Loucy (cell line): ENCODE measurements at regions not wholly inside any gene's neighbourhood (a gene's known extent, or its start where the extent isn't known, plus 50 kb on each side); places are given as distances from the start of the nearest gene placed in this dataset.

Experiments used
- H2AFZ ChIP-seq: fragments of 200-600 bp; sonication (generic); 2 replicates; pipeline ENCODE4 v1.6.0; 2016; ENCODE audit warnings: antibody characterized with exemption, mild to moderate bottlenecking, low read length, moderate library complexity
- H3F3A ChIP-seq: fragments of 200-600 bp; 2 replicates; pipeline ENCODE4 v1.6.0; 2016; ENCODE audit warnings: antibody characterized with exemption, low read depth, mild to moderate bottlenecking
- H3K27me3 ChIP-seq: fragments of 200-600 bp; sonication (generic); 2 replicates; pipeline ENCODE4 v1.6.1; 2014; ENCODE audit warnings: low read length, mild to moderate bottlenecking; ENCODE audit not compliant: insufficient read depth, poor library complexity, severe bottlenecking
- H3K36me3 ChIP-seq: fragments of 200-600 bp; sonication (generic); 2 replicates; pipeline ENCODE4 v1.6.1; 2016; ENCODE audit warnings: low read length; ENCODE audit not compliant: insufficient read depth
- H3K4me1 ChIP-seq: fragments of 200-600 bp; sonication (generic); 2 replicates; pipeline ENCODE4 v1.5.1; 2014; ENCODE audit warnings: low read length, mild to moderate bottlenecking; ENCODE audit not compliant: insufficient read depth, poor library complexity, severe bottlenecking
- H3K4me2 ChIP-seq: fragments of 200-600 bp; sonication (generic); 2 replicates; pipeline ENCODE4 v1.6.0; 2014; ENCODE audit warnings: antibody characterized with exemption, low read length, low read depth, mild to moderate bottlenecking; ENCODE audit not compliant: poor library complexity, severe bottlenecking
- H3K4me3 ChIP-seq: fragments of 200-600 bp; sonication (generic); 2 replicates; pipeline ENCODE4 v1.5.1; 2014; ENCODE audit warnings: low read length, mild to moderate bottlenecking, mixed read lengths; ENCODE audit not compliant: poor library complexity, severe bottlenecking
- H3K79me2 ChIP-seq: fragments of 200-600 bp; sonication (generic); 2 replicates; pipeline ENCODE4 v1.6.1; 2014; ENCODE audit warnings: low read length; ENCODE audit not compliant: insufficient read depth
- H3K9ac ChIP-seq: fragments of 200-600 bp; sonication (generic); 2 replicates; pipeline ENCODE4 v1.6.0; 2014; ENCODE audit warnings: mild to moderate bottlenecking, low read depth, low read length, moderate library complexity; ENCODE audit not compliant: poor library complexity, severe bottlenecking
- H3K9me2 ChIP-seq: fragments of 200-600 bp; sonication (generic); replicated peaks from 2 replicates; pipeline ENCODE4 v1.6.1; 2016; ENCODE audit warnings: low read depth, low read length, mixed read lengths
- H3K9me3 ChIP-seq: fragments of 200-600 bp; sonication (generic); 2 replicates; pipeline ENCODE4 v1.6.1; 2014; ENCODE audit warnings: mild to moderate bottlenecking, antibody characterized with exemption, low read length, low read depth; ENCODE audit not compliant: insufficient read depth
- H4K20me1 ChIP-seq: fragments of 200-600 bp; sonication (generic); 2 replicates; pipeline ENCODE4 v1.6.0; 2014; ENCODE audit warnings: antibody characterized with exemption, low read length, mild to moderate bottlenecking; ENCODE audit not compliant: insufficient read depth, poor library complexity, severe bottlenecking
- CTCF ChIP-seq: fragments of 200-600 bp; sonication (generic); conservative IDR thresholded peaks from 2 replicates; pipeline ENCODE4 v1.5.1; 2014; ENCODE audit warnings: mild to moderate bottlenecking, antibody characterized with exemption, low read length
- EZH2phosphoT487 ChIP-seq: fragments of 200-600 bp; IDR thresholded peaks from 2 replicates; pipeline ENCODE4 v1.6.1; 2018; ENCODE audit warnings: antibody characterized with exemption, mild to moderate bottlenecking, moderate library complexity, borderline replicate concordance

DNA sequence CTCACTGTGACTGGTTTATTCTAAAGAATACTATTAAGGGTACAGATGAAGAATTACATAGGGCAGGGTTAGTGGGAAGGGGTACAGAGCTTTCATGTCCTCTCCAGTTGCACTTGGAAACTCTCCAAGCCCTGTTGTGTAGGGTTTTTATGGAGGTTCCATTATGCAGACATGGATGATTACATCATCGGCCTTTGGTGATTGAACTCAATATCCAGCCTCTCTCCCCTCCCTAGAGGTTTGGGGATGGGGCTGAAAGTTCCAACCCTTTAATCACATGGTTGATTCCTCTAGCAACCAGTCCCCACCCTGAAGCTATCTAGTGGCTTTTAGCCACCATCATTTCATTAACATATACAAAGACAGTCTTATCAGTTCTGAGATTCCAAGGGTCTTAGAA is 472.6 kb downstream of the BUD13 start:
- H3K4me1 ChIP-seq: no peaks in the 10 kb centered on the region

DNA sequence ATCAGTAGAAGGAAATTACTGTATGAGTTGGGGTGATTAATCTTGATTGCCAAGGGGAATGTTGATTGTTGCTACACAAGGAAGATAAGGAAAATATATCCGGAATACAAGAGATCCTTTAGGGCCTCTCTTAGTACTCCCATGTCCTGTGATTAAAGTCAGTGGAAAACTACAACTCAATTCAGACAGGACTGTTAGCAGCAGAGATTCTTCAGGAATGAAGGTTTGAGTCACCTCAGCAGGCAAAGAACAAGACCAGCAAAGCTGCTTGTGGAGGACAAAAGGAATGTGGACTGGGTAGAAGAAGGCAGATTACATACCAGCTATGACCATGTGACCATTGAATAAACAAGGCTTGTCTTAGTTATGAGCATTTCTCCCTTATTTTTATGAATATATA is 478.2 kb downstream of the BUD13 start:
- no peaks in the 10 kb centered on the region for H3K9me3 ChIP-seq
- H2AFZ ChIP-seq: no peak overlapping the region
- H3K79me2 ChIP-seq: no peaks in the 10 kb centered on the region
- H3K4me2 ChIP-seq: no peak overlapping the region
- no peaks in the 10 kb centered on the region for H3K36me3 ChIP-seq
- no peak for TF ChIP-seq EZH2phosphoT487
- TF ChIP-seq CTCF: no peak
- H4K20me1 ChIP-seq: no peaks in the 10 kb centered on the region
- H3F3A ChIP-seq: no peaks in the 10 kb centered on the region
- H3K9me2 ChIP-seq: no peaks in the 10 kb centered on the region
- no peak overlapping the region for H3K4me3 ChIP-seq
- H3K9ac ChIP-seq: no peak overlapping the region
- H3K27me3 ChIP-seq: no peaks in the 10 kb centered on the region
- no peaks in the 10 kb centered on the region for H3K4me1 ChIP-seq

More for the DNA sequence above, 472.6 kb downstream of the BUD13 start:
- Histone ChIP-seq H3K9me2 (0 out of 2 replicates have a peak, but pooled peaks cover 3% of the 10 kb centered on the region), H2AFZ (no peak overlapping the region), H3K79me2 (no peaks in the 10 kb centered on the region), H4K20me1 (no peaks in the 10 kb centered on the region), H3K9me3 (no peaks in the 10 kb centered on the region), H3K9ac (no peak overlapping the region), H3K4me2 (no peak overlapping the region), H3K4me3 (no peak overlapping the region), H3K27me3 (no peaks in the 10 kb centered on the region), H3F3A (no peaks in the 10 kb centered on the region), H3K36me3 (no peaks in the 10 kb centered on the region)
- TF ChIP-seq EZH2phosphoT487 (no peak), CTCF (no peak)

DNA sequence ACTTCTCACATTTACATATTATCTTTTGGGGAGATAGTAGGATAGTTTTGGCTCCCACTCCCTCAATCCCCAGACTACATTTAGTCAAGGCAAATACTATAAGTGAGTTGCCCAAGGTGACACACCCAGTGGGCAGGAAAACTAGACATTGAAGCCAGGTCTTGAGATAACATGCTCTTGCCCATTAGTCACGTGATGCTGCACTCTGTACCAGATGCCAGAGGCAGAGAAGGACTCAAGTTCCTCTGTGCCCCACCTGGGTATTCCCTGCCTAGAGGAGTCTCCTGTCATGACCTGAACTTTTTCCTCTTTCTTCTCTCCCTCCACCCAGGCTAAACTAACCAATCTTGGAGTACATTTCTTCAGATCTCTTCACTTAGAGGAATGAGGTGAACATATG is 484.9 kb downstream of the BUD13 start:
- H3K9ac ChIP-seq: no peak overlapping the region
- no peaks in the 10 kb centered on the region for H3K79me2 ChIP-seq
- H3K4me3 ChIP-seq: no peak overlapping the region
- H3K4me2 ChIP-seq: no peak overlapping the region
- no peaks in the 10 kb centered on the region for H3K9me3 ChIP-seq
- no peaks in the 10 kb centered on the region for H4K20me1 ChIP-seq
- H3K9me2 ChIP-seq: no peaks in the 10 kb centered on the region
- no peaks in the 10 kb centered on the region for H3K36me3 ChIP-seq
- no peaks in the 10 kb centered on the region for H3K4me1 ChIP-seq
- no peak for TF ChIP-seq EZH2phosphoT487
- no peak for TF ChIP-seq CTCF
- H3F3A ChIP-seq: no peaks in the 10 kb centered on the region
- H3K27me3 ChIP-seq: no peaks in the 10 kb centered on the region
- no peak overlapping the region for H2AFZ ChIP-seq
